T-helper 1 cell treated with Interleukin-12 subunit alpha and Interleukin-12 subunit beta and Interleukin-4 antibody, amounts not matched to agents 30 μg/mL and 1 μg/mL, for 36 hours (primary cell): ENCODE measurements at regions not wholly inside any gene's neighbourhood (a gene's known extent, or its start where the extent isn't known, plus 50 kb on each side); places are given as distances from the start of the nearest gene placed in this dataset.
"Not testable (repeated sequence)": the region's sequence is repeated elsewhere in the genome, so short reads cannot be mapped to it uniquely, and the experiment has no call there.

Experiments used
- H3K27ac Mint-ChIP-seq: one replicate; pipeline ENCODE4 v1.8.0; 2021; ENCODE audit warnings: mild to moderate bottlenecking, mixed read lengths
- H3K27me3 Mint-ChIP-seq: one replicate; pipeline ENCODE4 v1.8.0; 2021; ENCODE audit warnings: low read depth, mixed read lengths
- H3K36me3 Mint-ChIP-seq: one replicate; pipeline ENCODE4 v1.8.0; 2021; ENCODE audit warnings: low read depth, mixed read lengths
- H3K4me1 Mint-ChIP-seq: one replicate; pipeline ENCODE4 v1.8.0; 2021; ENCODE audit warnings: low read depth, mixed read lengths
- H3K4me3 Mint-ChIP-seq: one replicate; pipeline ENCODE4 v1.8.0; 2021; ENCODE audit warnings: mild to moderate bottlenecking, moderate library complexity, mixed read lengths
- H3K9me3 Mint-ChIP-seq: one replicate; pipeline ENCODE4 v1.8.0; 2021; ENCODE audit warnings: mixed read lengths

- H3K27me3 Mint-ChIP-seq: no peaks in the 10 kb centered on the region
- H3K9me3 Mint-ChIP-seq: no peaks in the 10 kb centered on the region
- H3K4me3 Mint-ChIP-seq: no peak overlapping the region
- H3K27ac Mint-ChIP-seq: no peak overlapping the region
- H3K4me1 Mint-ChIP-seq: no peaks in the 10 kb centered on the region
- H3K36me3 Mint-ChIP-seq: no peaks in the 10 kb centered on the region
Observed at GRCh38 chr11:70555078-70555477, 156.7 kb downstream of the CTTN start.

DNA sequence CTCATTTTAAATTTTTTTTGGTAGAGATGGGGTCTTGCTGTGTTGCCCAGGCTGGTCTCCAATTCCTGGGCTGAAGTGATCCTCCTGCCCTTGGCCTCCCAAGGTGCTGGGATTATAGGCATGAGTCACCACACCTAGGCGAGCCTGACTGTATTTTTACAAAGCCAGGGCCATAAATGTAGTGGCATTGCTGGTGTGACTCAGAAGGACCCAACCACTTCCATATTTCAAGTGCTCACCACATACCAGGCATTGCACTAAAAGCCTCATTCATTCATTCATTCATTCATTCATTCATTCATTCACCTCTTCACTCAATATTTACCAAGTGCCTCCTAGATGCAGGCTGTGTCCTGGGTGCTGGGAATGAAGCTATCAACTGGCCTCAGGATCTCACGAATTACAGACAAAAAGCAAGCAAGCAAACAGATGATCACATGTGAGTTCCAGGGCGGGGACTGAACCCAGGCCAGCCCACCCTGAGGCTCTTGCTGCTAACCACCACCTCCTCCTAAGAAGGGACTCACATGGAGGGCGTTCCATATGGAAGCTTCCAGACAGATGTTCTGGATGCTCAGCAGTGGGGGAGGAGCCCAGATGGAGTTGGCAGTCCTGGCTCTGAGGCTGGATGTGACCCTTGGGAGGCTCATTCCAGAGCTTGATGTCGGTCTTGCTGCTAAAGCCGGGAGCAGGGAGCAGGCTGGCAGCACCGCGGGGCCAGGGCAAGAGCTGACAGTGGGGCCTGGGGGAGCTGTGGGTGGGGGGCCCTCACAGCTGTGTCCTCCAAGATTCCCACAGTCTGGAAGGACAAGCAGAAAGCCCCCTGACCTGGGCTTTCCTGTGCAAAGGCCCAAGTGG lies 158.8 kb downstream of the CTTN start:
- no peaks in the 10 kb centered on the region for H3K36me3 Mint-ChIP-seq
- no peaks in the 10 kb centered on the region for H3K27me3 Mint-ChIP-seq
- H3K27ac Mint-ChIP-seq: no peak overlapping the region
- H3K4me1 Mint-ChIP-seq: no peaks in the 10 kb centered on the region
- H3K4me3 Mint-ChIP-seq: no peak overlapping the region
- H3K9me3 Mint-ChIP-seq: no peaks in the 10 kb centered on the region

- H3K4me3 Mint-ChIP-seq: no peak overlapping the region
- no peaks in the 10 kb centered on the region for H3K36me3 Mint-ChIP-seq
- no peak overlapping the region for H3K27ac Mint-ChIP-seq
- no peaks in the 10 kb centered on the region for H3K27me3 Mint-ChIP-seq
- H3K4me1 Mint-ChIP-seq: no peaks in the 10 kb centered on the region
- H3K9me3 Mint-ChIP-seq: no peaks in the 10 kb centered on the region
Observed at GRCh38 chr11:70557742-70558485, 159.6 kb downstream of the CTTN start.

- Mint-ChIP-seq H3K4me3 (no peak overlapping the region), H3K36me3 (no peaks in the 10 kb centered on the region), H3K4me1 (no peaks in the 10 kb centered on the region), H3K27me3 (no peaks in the 10 kb centered on the region), H3K27ac (no peak overlapping the region), H3K9me3 (no peaks in the 10 kb centered on the region)
Observed at GRCh38 chr11:70558681-70559080, 160.4 kb downstream of the CTTN start.

DNA sequence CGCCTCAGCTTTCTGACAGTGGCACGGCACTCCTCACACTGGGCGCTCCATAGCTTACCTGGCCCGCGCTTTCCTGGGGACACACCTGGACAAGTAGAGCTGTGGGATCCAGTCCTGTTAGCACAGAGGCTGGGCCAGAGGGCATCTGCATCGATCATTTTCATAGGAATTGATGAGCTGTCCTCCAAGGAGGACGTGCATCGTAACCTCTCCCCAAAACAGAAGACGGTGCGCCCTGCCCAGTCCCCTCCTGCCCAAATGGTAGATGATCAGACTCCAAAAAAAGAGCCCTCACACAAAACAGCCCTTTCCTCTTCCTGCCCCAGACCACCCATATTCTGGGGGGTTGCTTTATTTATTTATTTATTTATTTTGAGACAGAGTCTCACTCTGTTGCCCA lies 161.2 kb downstream of the CTTN start:
- H3K36me3 Mint-ChIP-seq: no peaks in the 10 kb centered on the region
- no peaks in the 10 kb centered on the region for H3K9me3 Mint-ChIP-seq
- no peak overlapping the region for H3K4me3 Mint-ChIP-seq
- H3K27me3 Mint-ChIP-seq: no peaks in the 10 kb centered on the region
- no peak overlapping the region for H3K27ac Mint-ChIP-seq
- no peaks in the 10 kb centered on the region for H3K4me1 Mint-ChIP-seq

DNA sequence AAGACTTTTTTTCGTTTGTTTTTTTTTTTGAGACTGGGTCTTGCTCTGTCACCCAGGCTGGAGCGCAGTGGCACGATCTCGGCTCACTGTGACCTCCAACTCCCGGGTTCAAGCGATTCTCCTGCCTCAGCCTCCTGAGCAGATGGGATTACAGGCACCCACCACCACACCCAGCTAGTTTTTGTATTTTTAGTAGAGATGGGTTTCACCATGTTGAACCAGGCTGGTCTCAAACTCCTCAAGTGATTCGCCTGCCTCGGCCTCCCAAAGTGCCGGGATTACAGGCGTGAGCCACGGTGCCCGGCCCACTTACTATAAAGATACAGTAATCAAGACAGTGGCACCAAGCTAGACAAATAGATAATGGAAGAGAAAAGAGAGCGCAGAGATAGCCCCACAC lies 162.3 kb downstream of the CTTN start:
- not testable (repeated sequence) for H3K9me3 Mint-ChIP-seq, H3K36me3 Mint-ChIP-seq, H3K27me3 Mint-ChIP-seq, H3K27ac Mint-ChIP-seq, H3K4me1 Mint-ChIP-seq, H3K4me3 Mint-ChIP-seq

GRCh38 chr11:70566768-70567530 lies 168.6 kb downstream of the CTTN start:
- H3K9me3 Mint-ChIP-seq: no peaks in the 10 kb centered on the region
- H3K27ac Mint-ChIP-seq: no peak overlapping the region
- H3K4me1 Mint-ChIP-seq: no peaks in the 10 kb centered on the region
- no peaks in the 10 kb centered on the region for H3K36me3 Mint-ChIP-seq
- no peak overlapping the region for H3K4me3 Mint-ChIP-seq
- peaks cover 5% of the 10 kb centered on the region for H3K27me3 Mint-ChIP-seq

DNA sequence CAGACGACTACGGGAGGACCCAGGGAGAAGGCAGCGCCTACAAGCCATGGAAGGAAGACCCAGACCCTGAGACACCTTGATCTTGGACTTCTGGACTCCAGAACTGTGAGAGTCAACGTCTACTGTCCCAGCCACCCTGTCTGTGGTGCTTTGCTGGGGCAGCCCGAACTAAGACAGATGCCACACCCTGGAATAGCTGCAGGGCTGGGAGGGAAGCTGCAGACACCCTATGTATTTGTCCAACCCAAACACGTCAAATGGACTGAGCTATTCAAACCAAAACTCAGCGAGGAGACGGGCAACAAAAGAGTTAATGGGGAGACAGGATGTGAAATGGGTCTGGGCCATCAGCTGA lies 169.3 kb downstream of the CTTN start:
- Mint-ChIP-seq H3K27me3 (peaks cover 5% of the 10 kb centered on the region), H3K9me3 (no peaks in the 10 kb centered on the region), H3K27ac (no peak overlapping the region), H3K36me3 (no peaks in the 10 kb centered on the region), H3K4me3 (no peak overlapping the region), H3K4me1 (no peaks in the 10 kb centered on the region)

- no peak overlapping the region for H3K4me3 Mint-ChIP-seq
- H3K9me3 Mint-ChIP-seq: no peaks in the 10 kb centered on the region
- no peaks in the 10 kb centered on the region for H3K4me1 Mint-ChIP-seq
- peaks cover 5% of the 10 kb centered on the region for H3K27me3 Mint-ChIP-seq
- no peaks in the 10 kb centered on the region for H3K36me3 Mint-ChIP-seq
- H3K27ac Mint-ChIP-seq: no peak overlapping the region
Observed at GRCh38 chr11:70568035-70568813, 169.9 kb downstream of the CTTN start.

- Mint-ChIP-seq H3K4me1 (no peaks in the 10 kb centered on the region), H3K27me3 (peaks cover 5% of the 10 kb centered on the region), H3K27ac (no peak overlapping the region), H3K9me3 (no peaks in the 10 kb centered on the region), H3K36me3 (no peaks in the 10 kb centered on the region), H3K4me3 (no peak overlapping the region)
Observed at GRCh38 chr11:70568814-70569617, 170.7 kb downstream of the CTTN start.

DNA sequence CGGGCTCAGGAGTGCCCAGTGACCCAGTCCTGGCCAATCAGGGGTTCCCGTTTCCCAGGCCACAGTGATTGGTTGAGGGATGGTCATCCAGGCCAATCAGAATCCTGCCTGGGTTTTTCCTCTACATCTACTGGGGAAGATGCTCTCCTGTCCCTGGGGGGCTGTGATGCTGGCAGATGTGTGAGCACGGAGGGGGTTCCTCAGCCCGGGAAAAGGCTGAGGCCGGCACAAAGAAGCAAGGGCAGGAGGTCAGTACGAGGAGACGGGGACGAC lies 171.2 kb downstream of the CTTN start:
- no peak overlapping the region for H3K4me3 Mint-ChIP-seq
- no peaks in the 10 kb centered on the region for H3K36me3 Mint-ChIP-seq
- no peak overlapping the region for H3K27ac Mint-ChIP-seq
- H3K4me1 Mint-ChIP-seq: no peaks in the 10 kb centered on the region
- H3K9me3 Mint-ChIP-seq: no peaks in the 10 kb centered on the region
- peaks cover 5% of the 10 kb centered on the region for H3K27me3 Mint-ChIP-seq

GRCh38 chr11:70569996-70570692 lies 171.8 kb downstream of the CTTN start:
- Mint-ChIP-seq H3K4me1 (no peaks in the 10 kb centered on the region), H3K27ac (no peak overlapping the region), H3K27me3 (peaks cover 5% of the 10 kb centered on the region), H3K9me3 (no peaks in the 10 kb centered on the region), H3K4me3 (no peak overlapping the region), H3K36me3 (no peaks in the 10 kb centered on the region)

DNA sequence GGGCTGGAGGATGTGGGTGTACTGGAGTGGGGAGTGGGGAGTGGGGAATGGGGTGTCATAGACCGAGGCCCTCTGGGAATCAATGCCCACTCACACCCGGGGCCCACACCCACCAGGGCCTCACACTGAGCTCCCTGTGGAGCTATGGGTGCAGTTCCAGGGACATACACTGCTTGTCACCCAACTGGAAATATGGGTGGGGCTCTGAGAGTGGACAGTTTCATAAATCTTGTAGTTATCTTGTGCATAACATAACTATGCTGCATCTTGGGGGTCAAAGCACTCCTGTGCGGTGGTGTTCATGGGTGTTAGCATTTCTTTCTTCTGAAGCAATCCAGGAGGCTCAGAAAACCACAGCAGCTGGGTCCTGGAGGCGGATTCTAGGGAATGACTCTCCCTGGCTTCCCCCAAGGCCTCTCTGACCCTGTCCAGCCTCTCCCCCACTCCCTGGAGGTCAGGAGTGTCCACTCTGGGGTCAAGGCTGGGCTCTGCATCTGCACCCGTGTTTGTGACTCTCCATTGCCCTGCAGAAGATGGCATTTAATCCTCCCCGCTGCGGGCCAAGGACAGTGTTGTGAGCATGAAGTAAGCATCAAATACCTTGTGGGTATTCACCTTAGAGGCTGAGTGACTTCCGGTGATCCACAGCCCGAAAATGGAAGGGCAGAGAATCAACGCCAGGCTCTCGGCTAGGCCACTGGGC lies 172.5 kb downstream of the CTTN start:
- no peaks in the 10 kb centered on the region for H3K9me3 Mint-ChIP-seq
- H3K36me3 Mint-ChIP-seq: no peaks in the 10 kb centered on the region
- H3K4me3 Mint-ChIP-seq: no peak overlapping the region
- peaks cover 5% of the 10 kb centered on the region for H3K27me3 Mint-ChIP-seq
- no peaks in the 10 kb centered on the region for H3K4me1 Mint-ChIP-seq
- H3K27ac Mint-ChIP-seq: no peak overlapping the region
